ENCODE measurements at regions not wholly inside any gene's neighbourhood (a gene's known extent, or its start where the extent isn't known, plus 50 kb on each side); places are given as distances from the start of the nearest gene placed in this dataset.

GRCh38 chr7:110177463-110177862 is 913.5 kb upstream of the LRRN3 start:
- Histone ChIP-seq H3K36me3 (ENCODE audit: control insufficient read depth, insufficient read depth, low read length) (no peaks in the 10 kb centered on the region), H3K4me3 (ENCODE audit: low read length) (no peak overlapping the region), H3K4me1 (ENCODE audit: control insufficient read depth, insufficient read depth, low read length) (no peaks in the 10 kb centered on the region), H3K27me3 (ENCODE audit: control insufficient read depth, insufficient read depth, low read length) (no peaks in the 10 kb centered on the region), H3K9me3 (ENCODE audit: control insufficient read depth, insufficient read depth, low read length) (no peaks in the 10 kb centered on the region), H3K27ac (ENCODE audit: low read length) (no peak overlapping the region)
- no CpG with 5 or more reads among the region's 5 CpGs for WGBS (ENCODE audit: insufficient coverage, insufficient read length)
- no peak for DNase-seq (ENCODE audit: low read depth, low spot score)

GRCh38 chr7:110179037-110179436 is 911.9 kb upstream of the LRRN3 start:
- H3K27ac ChIP-seq (ENCODE audit: low read length), result no peak overlapping the region
- H3K4me3 ChIP-seq (ENCODE audit: low read length), result no peak overlapping the region
- WGBS (ENCODE audit: insufficient coverage, insufficient read length), result no CpG with 5 or more reads among the region's 2 CpGs

DNA sequence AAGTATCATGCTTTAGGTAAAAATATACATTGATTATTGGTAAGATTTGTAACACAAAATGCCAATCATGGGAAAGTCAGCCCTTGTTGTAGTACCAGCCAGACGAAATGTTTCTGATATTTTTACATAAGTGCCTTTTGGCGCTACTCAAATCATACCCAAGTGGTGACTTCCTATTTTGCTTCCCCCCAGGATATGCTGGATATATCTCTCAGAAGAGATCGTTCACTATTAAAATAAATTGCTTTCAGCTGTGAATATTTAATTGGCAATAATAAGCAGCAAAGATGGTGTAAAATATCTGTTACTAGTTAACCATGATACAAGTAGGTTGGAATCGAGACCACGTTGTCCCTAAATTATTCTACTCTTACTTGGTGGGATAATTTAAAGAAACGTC is 909.2 kb upstream of the LRRN3 start:
- Histone ChIP-seq H3K27me3 (ENCODE audit: control insufficient read depth, insufficient read depth, low read length) (no peaks in the 10 kb centered on the region), H3K27ac (ENCODE audit: low read length) (no peak overlapping the region), H3K9me3 (ENCODE audit: control insufficient read depth, insufficient read depth, low read length) (no peaks in the 10 kb centered on the region), H3K4me1 (ENCODE audit: control insufficient read depth, insufficient read depth, low read length) (no peaks in the 10 kb centered on the region), H3K4me3 (ENCODE audit: low read length) (no peak overlapping the region), H3K36me3 (ENCODE audit: control insufficient read depth, insufficient read depth, low read length) (no peaks in the 10 kb centered on the region)
- no CpG with 5 or more reads among the region's 6 CpGs for WGBS (ENCODE audit: insufficient coverage, insufficient read length)
- DNase-seq (ENCODE audit: low read depth, low spot score), result no peak

More at GRCh38 chr7:110179037-110179436, 911.9 kb upstream of the LRRN3 start:
- no peaks in the 10 kb centered on the region for H3K36me3 ChIP-seq (ENCODE audit: control insufficient read depth, insufficient read depth, low read length)
- DNase-seq (ENCODE audit: low read depth, low spot score), result no peak
- no peaks in the 10 kb centered on the region for H3K9me3 ChIP-seq (ENCODE audit: control insufficient read depth, insufficient read depth, low read length)
- H3K4me1 ChIP-seq (ENCODE audit: control insufficient read depth, insufficient read depth, low read length), result no peaks in the 10 kb centered on the region
- H3K27me3 ChIP-seq (ENCODE audit: control insufficient read depth, insufficient read depth, low read length), result no peaks in the 10 kb centered on the region

- no peak for DNase-seq (ENCODE audit: low read depth, low spot score)
- Histone ChIP-seq H3K27ac (ENCODE audit: low read length) (no peak overlapping the region), H3K9me3 (ENCODE audit: control insufficient read depth, insufficient read depth, low read length) (no peaks in the 10 kb centered on the region), H3K36me3 (ENCODE audit: control insufficient read depth, insufficient read depth, low read length) (no peaks in the 10 kb centered on the region), H3K4me1 (ENCODE audit: control insufficient read depth, insufficient read depth, low read length) (no peaks in the 10 kb centered on the region), H3K27me3 (ENCODE audit: control insufficient read depth, insufficient read depth, low read length) (no peaks in the 10 kb centered on the region), H3K4me3 (ENCODE audit: low read length) (no peak overlapping the region)
- no CpG with 5 or more reads among the region's 2 CpGs for WGBS (ENCODE audit: insufficient coverage, insufficient read length)
Measured at GRCh38 chr7:110186334-110186733, 904.6 kb upstream of the LRRN3 start.

DNA sequence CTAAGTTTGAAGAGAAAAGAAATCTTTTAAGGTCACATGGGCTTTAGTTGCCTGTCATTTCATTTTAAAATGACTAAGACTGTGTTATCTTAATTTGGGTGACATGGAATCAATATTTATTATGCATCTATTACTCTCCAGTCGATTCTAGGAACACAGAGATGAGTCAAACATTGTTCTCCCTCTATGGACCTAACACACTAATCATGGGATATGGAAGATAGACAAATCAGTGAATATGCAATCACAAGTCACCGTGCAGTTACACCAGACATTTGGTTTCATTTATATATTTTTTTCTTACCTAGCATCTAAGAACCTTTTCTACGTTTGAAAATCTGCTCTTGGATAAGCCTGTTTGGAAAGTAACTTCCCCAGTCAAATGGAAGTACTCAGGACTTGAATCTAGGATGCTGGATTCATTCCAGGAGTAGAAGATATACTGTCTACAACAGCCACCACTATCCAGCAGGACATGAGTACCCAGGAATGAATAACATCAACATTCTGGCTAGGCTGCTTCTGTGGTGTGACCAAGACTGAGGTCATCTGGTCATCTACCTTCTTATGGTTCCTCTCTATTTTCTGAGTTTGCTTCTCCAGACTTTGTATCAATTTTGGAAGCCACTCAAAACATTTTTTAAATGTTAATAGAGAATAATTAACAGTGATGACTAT is 902.9 kb upstream of the LRRN3 start:
- H3K4me3 ChIP-seq (ENCODE audit: low read length), result no peak overlapping the region
- H3K27me3 ChIP-seq (ENCODE audit: control insufficient read depth, insufficient read depth, low read length), result no peaks in the 10 kb centered on the region
- WGBS (ENCODE audit: insufficient coverage, insufficient read length), result no CpG with 5 or more reads among the region's 3 CpGs
- DNase-seq (ENCODE audit: low read depth, low spot score), result no peak
- no peaks in the 10 kb centered on the region for H3K9me3 ChIP-seq (ENCODE audit: control insufficient read depth, insufficient read depth, low read length)
- no peak overlapping the region for H3K27ac ChIP-seq (ENCODE audit: low read length)
- H3K36me3 ChIP-seq (ENCODE audit: control insufficient read depth, insufficient read depth, low read length), result no peaks in the 10 kb centered on the region
- no peaks in the 10 kb centered on the region for H3K4me1 ChIP-seq (ENCODE audit: control insufficient read depth, insufficient read depth, low read length)

GRCh38 chr7:110204527-110204926 is 886.4 kb upstream of the LRRN3 start:
- peak; percentile 47 for DNase-seq (ENCODE audit: low read depth, low spot score)
- no peaks in the 10 kb centered on the region for H3K27me3 ChIP-seq (ENCODE audit: control insufficient read depth, insufficient read depth, low read length)
- H3K4me3 ChIP-seq (ENCODE audit: low read length), result no peak overlapping the region
- no CpG with 5 or more reads among the region's 4 CpGs for WGBS (ENCODE audit: insufficient coverage, insufficient read length)
- H3K27ac ChIP-seq (ENCODE audit: low read length), result no peak overlapping the region
- no peaks in the 10 kb centered on the region for H3K36me3 ChIP-seq (ENCODE audit: control insufficient read depth, insufficient read depth, low read length)
- H3K4me1 ChIP-seq (ENCODE audit: control insufficient read depth, insufficient read depth, low read length), result no peaks in the 10 kb centered on the region
- no peaks in the 10 kb centered on the region for H3K9me3 ChIP-seq (ENCODE audit: control insufficient read depth, insufficient read depth, low read length)

DNA sequence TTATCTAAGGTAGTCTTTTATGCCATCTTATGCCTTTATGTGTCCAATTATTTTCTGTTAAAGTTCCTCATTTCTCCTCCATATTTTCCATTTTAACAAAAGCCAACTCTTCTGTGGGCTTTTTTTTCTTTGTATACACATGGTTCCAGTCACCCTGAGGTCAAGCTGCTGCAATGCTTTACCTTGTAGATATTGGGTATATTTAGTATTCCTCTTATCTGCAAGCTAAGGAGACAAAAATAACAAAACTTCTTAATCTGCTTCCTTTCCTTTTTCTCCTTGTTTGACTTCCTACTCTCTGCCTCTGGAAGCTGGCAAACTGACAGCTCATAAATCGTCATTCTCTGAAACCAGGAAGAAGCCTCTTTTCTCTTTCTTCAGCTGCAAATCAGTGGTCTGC is 885.0 kb upstream of the LRRN3 start:
- DNase-seq (ENCODE audit: low read depth, low spot score), result no peak
- no peaks in the 10 kb centered on the region for H3K36me3 ChIP-seq (ENCODE audit: control insufficient read depth, insufficient read depth, low read length)
- no peaks in the 10 kb centered on the region for H3K9me3 ChIP-seq (ENCODE audit: control insufficient read depth, insufficient read depth, low read length)
- H3K4me3 ChIP-seq (ENCODE audit: low read length), result no peak overlapping the region
- no peaks in the 10 kb centered on the region for H3K4me1 ChIP-seq (ENCODE audit: control insufficient read depth, insufficient read depth, low read length)
- H3K27me3 ChIP-seq (ENCODE audit: control insufficient read depth, insufficient read depth, low read length), result no peaks in the 10 kb centered on the region
- no CpG with 5 or more reads among the region's 1 CpG for WGBS (ENCODE audit: insufficient coverage, insufficient read length)
- H3K27ac ChIP-seq (ENCODE audit: low read length), result no peak overlapping the region

GRCh38 chr7:110209884-110210283 is 881.0 kb upstream of the LRRN3 start:
- H3K4me1 ChIP-seq (ENCODE audit: control insufficient read depth, insufficient read depth, low read length), result no peaks in the 10 kb centered on the region
- H3K36me3 ChIP-seq (ENCODE audit: control insufficient read depth, insufficient read depth, low read length), result no peaks in the 10 kb centered on the region
- no CpG with 5 or more reads among the region's 1 CpG for WGBS (ENCODE audit: insufficient coverage, insufficient read length)
- H3K4me3 ChIP-seq (ENCODE audit: low read length), result no peak overlapping the region
- H3K9me3 ChIP-seq (ENCODE audit: control insufficient read depth, insufficient read depth, low read length), result no peaks in the 10 kb centered on the region
- H3K27ac ChIP-seq (ENCODE audit: low read length), result no peak overlapping the region
- H3K27me3 ChIP-seq (ENCODE audit: control insufficient read depth, insufficient read depth, low read length), result no peaks in the 10 kb centered on the region
- no peak for DNase-seq (ENCODE audit: low read depth, low spot score)

GRCh38 chr7:110210941-110211608 is 879.9 kb upstream of the LRRN3 start:
- Histone ChIP-seq H3K27me3 (ENCODE audit: control insufficient read depth, insufficient read depth, low read length) (no peaks in the 10 kb centered on the region), H3K4me1 (ENCODE audit: control insufficient read depth, insufficient read depth, low read length) (no peaks in the 10 kb centered on the region), H3K36me3 (ENCODE audit: control insufficient read depth, insufficient read depth, low read length) (no peaks in the 10 kb centered on the region), H3K9me3 (ENCODE audit: control insufficient read depth, insufficient read depth, low read length) (no peaks in the 10 kb centered on the region), H3K27ac (ENCODE audit: low read length) (no peak overlapping the region), H3K4me3 (ENCODE audit: low read length) (no peak overlapping the region)
- DNase-seq (ENCODE audit: low read depth, low spot score), result no peak
- no CpG with 5 or more reads among the region's 1 CpG for WGBS (ENCODE audit: insufficient coverage, insufficient read length)

DNA sequence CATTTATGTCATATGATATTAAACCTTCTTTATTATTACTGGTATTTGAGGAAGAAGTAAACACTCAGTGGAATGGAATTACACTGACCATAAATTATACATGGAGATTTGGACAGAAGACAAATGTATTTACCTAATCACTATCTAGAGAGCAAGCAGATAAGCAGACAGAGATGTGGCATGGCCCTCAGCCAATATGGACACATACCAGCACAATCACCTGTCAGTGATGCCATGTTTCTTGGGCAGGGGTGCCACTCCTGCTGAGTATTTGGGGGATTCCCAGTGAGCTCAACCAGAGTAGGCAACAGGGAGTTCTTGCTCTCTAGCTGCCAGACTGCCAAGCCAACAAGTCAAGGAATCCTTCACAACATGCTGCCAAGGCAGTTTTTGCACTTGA is 866.3 kb upstream of the LRRN3 start:
- Histone ChIP-seq H3K27ac (ENCODE audit: low read length) (no peak overlapping the region), H3K27me3 (ENCODE audit: control insufficient read depth, insufficient read depth, low read length) (no peaks in the 10 kb centered on the region), H3K9me3 (ENCODE audit: control insufficient read depth, insufficient read depth, low read length) (no peaks in the 10 kb centered on the region), H3K36me3 (ENCODE audit: control insufficient read depth, insufficient read depth, low read length) (no peaks in the 10 kb centered on the region), H3K4me1 (ENCODE audit: control insufficient read depth, insufficient read depth, low read length) (no peaks in the 10 kb centered on the region), H3K4me3 (ENCODE audit: low read length) (no peak overlapping the region)
- DNase-seq (ENCODE audit: low read depth, low spot score), result no peak

- Histone ChIP-seq H3K27ac (ENCODE audit: low read length) (no peak overlapping the region), H3K9me3 (ENCODE audit: control insufficient read depth, insufficient read depth, low read length) (no peaks in the 10 kb centered on the region), H3K27me3 (ENCODE audit: control insufficient read depth, insufficient read depth, low read length) (no peaks in the 10 kb centered on the region), H3K4me1 (ENCODE audit: control insufficient read depth, insufficient read depth, low read length) (no peaks in the 10 kb centered on the region), H3K4me3 (ENCODE audit: low read length) (no peak overlapping the region), H3K36me3 (ENCODE audit: control insufficient read depth, insufficient read depth, low read length) (no peaks in the 10 kb centered on the region)
- DNase-seq (ENCODE audit: low read depth, low spot score), result no peak
- WGBS (ENCODE audit: insufficient coverage, insufficient read length), result no CpG with 5 or more reads among the region's 1 CpG
Measured at GRCh38 chr7:110246118-110246517, 844.8 kb upstream of the LRRN3 start.
